GM19324 (cell line): ENCODE measurements at regions not wholly inside any gene's neighbourhood (a gene's known extent, or its start where the extent isn't known, plus 50 kb on each side); places are given as distances from the start of the nearest gene placed in this dataset.

ENCODE experiments used
- ATAC-seq: cut with Tn5 transposase; IDR thresholded peaks from one replicate; pipeline ENCODE4 v1.9.1; 2021; ENCODE audit warnings: mild to moderate bottlenecking, moderate library complexity; ENCODE audit not compliant: unreplicated experiment, low FRiP score

DNA sequence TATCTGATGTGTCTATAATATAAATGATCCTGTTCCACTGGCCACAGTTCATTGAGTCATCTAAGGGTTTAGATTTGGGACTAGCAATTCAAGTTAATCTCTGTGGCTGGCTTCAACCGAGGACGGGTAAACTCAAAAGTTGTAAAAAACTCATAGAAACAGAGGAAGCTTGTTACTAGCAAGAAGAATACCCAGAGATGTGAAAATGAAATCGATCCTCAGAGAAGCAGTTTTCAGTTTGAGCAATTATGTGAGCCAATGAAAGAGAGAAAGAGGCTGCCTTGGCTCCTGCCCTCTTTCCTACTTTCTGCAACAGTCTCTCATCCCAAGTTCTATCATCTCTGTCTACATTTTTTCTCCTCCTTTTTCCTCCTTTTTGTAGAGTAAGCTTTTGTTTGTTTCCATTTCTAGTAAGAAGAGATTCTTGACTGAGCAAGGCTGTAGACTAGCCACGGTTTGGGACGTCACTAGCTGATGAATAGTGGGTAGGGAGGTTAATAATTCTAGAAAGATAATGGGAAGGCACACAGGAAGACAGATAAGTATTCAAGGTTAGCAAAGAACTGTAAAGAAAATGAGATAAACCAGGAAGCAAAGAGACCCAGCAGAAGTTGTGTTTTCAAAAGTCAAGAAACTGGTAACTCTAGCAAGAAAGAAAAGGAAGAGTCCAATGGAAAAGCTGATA is 298.9 kb upstream of the NR2F2 start:
- no peak for ATAC-seq

DNA sequence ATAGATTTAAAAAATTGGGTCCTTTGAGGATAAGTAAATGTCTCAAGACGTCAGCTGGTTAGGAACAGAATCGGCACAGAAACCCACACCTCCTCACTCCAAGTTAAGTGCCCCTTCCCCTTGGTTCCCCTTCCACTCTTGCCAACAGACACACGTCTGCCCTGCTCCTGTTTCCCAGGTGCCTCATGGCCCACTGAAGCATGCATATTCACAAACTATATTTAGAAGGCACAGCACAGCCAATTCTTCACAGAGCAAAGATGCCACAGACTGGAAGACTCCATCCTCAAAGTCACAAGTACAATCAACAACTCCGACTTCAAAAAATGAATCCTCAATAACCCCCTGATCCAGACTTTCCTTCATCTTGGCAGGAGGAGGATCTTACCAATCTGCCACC is 295.4 kb upstream of the NR2F2 start:
- ATAC-seq = no peak

DNA sequence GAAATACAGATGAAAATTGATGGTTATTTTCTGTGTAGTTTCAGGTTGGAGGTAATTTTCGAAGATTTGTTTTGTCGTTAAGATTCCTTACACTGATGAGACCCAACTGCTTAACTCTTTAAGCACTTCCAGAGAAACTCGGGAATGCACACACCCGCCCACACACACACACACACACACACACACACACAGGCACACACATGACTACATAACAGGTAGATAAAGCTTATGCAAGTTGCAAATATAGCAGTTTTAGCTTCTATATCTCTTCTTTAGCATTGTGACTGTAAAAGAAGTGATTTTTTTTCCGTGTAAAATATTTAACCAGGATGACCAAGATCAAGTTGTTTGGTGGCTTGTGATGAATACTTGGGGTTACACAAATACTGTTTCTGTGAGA is 294.9 kb upstream of the NR2F2 start:
- ATAC-seq = no peak

DNA sequence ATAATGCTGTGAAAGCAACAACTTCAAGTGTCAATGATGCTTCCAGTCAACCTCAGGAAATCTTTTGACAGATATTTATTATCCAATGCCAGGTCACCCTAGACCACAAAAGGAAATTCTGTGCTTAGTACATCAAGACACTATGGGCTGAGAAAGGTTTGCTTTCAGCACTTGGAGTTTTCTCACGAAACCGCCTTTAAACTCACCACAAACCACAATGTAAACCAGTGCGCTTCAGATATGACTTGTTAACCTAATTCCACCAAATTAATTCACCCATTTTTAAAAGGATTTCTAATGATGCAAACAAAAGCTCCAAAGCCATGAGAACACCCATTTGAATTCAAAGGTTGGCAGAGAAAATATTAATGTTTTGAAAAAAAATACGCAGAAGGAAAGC is 292.9 kb upstream of the NR2F2 start:
- peak; percentile 45 for ATAC-seq

DNA sequence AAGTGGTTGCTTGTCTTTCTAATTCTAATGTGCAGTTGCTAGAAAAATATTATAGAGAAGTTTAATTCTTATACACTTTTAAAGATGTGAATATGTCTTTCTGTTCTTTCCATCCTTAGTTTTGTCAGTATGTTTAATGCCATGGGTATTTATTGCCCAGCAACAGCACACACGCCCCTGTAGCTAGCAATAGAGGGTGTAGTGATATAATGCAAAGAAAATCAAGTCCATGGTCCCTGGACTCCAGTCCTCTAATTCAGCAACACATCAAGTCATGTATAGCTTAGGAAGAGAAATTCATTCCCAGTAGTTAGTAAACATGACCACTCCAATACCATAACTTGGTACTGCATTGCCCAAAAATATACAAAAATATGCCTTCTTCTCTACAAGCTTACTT is 292.4 kb upstream of the NR2F2 start:
- ATAC-seq = no peak

DNA sequence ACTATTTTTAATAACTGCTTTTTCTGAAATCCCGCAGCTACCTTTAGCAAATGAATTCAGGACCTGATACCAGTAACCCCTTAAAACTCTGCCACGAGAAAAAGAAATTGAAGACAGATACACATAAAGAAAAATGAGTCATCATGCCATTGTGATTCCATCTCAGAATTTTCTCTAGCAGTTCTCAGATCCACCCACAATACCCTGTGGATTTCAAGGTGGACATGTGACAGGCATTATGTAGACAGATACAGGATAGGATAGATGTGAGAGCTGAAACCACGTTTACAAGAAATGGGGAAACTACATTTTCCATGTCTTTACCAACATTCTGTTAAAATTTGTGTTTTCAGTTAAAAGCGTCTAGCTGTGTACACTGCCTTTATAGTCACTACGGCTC is 291.9 kb upstream of the NR2F2 start:
- no peak for ATAC-seq

DNA sequence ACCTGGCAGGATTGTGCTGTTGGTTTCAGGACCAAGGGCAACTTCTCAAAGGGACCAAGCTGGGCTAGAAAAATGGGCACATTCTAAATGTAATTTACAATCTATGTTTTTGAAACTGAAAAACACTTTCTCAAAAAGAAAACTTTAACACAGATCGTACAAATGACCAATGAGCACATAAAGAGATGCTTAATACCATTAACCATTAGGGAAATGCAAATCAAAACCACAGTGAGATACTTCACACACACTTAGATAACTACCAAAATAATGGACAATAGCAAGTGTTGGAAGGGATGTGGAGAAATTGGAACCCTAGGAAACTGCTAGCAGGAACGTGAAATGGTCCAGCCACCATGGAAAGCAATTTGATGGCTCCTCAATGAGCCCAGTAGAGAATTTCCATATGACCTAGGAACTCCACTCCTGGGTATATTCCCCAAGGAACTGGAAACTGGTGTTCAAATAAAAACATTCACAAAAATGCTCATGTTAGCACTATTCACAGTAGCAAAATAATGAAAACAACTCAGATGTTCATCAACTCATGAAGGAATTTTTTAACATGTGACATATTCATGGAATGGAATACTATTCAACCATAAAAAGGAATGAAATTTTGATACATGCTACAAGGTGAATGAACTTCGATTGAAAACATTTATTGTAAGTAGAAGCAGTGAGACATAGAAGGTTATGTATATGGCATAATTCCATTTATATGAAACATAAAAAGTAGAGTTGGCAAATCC is 288.3 kb upstream of the NR2F2 start:
- ATAC-seq = no peak

DNA sequence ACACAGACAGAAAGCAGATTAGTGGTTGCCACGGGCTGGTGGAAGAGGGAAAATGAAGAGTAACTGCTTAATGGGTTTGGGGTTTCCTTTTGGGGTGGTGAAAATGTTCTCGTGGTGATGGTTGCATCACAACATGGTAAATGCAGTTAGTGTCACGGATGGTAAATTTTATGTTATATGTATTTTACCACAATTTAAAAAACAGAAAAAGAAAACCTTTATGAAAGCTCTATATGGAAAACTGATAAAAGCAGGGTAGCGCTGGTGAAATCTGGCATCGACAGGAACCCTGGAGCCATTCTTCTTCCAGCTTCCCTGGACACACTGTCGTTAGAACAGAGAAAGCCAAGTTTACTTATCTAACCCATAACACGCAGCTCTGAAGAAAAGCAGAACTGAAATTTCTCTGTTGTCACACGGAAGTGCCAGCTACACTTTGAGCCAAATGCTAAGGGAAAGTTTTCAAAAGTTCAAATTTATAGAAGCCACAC is 287.7 kb upstream of the NR2F2 start:
- ATAC-seq = peak; percentile 81

DNA sequence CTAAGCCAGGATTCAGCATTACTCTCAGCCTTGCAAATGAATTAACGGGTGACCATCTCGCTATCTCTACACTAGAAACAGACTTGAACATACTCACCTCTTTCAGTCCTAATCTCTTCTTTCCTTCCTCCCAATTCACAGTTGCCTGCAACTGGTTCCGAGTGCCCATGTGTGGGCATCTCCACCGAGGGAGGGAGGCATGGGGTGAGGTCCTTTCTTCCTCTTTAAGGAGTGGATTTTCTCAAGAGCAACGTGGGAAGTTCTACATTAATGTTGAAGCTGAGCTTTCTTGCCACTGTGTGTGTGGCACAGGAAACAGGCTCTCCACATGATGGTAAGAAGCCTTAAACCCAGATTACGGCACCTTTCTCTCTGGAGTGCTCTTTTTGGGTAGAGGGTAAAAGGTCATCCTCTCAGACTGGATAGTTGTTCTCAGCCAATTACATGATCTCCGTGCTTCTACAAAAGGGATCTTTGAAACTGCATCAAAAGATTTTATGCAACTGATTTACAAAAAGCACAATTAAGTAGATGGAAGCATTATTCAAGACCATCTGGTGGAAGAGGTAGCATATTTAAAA is 286.8 kb upstream of the NR2F2 start:
- ATAC-seq = no peak

DNA sequence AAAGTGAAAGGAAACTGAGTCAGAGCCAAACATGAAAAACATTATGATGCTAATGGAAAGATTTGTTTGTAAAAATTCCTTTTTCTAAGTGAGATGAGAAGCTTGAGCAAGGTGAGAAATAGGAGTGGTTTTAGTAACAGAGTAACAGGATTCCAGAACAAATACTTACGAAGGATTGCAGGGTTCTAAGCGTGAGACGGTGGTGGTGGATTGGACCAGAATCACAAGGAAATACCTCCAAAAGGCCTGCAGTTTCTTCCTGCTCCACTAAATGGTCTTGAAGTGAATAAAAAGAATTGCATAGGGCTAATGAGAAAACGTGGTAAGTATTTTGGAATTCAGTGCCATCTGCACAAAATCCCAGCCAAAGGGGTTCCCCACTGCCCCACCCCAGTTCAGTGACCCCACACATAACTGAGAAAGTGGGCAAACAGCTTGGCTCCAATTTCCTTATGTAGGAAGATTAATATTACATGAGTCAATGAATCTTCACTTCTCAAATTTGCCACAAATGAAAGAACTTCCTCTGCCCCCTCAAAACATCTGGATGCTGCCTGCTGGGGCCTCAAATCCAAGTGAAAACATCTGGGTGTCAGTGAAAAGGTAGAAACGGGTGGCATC is 283.8 kb upstream of the NR2F2 start:
- ATAC-seq = no peak

DNA sequence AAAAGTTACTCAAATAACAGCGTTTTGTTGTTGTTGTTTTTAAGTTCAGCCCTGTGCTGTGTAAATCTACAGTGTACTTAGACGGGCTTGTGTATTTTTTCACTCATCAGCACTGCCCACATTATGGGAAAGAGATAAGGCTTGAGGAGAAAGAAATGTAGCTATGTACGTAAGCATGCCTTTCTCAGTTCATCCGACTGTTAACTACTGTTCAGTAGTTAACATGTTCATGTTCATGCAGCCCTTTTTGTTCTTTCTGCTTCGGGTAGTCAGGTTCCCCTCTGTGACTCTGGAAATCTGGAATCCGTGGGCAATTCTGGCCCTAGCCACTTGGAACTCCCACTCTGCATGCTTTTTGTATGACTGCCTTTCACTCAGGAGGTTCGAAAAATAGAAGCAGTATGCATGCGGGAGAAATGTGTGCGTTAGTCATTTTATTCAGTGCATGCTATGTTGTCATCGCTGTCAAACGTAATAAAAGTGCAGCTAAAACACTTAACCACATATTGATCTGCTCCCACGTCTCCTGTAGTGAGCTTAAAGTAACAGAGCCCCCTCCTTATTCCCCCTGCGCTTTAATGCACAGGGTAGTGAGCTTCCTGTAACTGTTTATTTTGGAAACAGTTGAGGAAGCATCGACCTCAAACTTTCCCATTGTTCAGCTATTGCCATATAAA is 283.1 kb upstream of the NR2F2 start:
- ATAC-seq = no peak

DNA sequence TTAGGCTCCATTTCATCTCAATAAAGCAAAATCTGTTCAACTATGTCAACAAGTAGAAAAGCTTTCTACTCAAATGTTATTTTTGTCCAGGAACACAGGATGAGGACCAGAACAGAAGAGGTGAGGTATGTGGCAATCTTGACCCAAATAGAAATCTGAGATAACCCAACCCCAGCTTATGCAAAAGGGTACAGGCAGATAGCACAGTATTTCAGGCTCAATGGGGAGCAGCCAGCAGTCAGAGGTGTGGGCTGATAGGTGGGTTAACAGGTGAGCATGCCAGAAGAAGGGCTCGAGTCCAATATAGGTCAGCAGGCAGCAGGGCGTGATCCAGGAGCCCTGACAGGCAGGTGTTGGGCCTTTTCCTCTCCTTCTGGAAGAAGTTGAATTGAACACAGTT is 281.2 kb upstream of the NR2F2 start:
- ATAC-seq = no peak

DNA sequence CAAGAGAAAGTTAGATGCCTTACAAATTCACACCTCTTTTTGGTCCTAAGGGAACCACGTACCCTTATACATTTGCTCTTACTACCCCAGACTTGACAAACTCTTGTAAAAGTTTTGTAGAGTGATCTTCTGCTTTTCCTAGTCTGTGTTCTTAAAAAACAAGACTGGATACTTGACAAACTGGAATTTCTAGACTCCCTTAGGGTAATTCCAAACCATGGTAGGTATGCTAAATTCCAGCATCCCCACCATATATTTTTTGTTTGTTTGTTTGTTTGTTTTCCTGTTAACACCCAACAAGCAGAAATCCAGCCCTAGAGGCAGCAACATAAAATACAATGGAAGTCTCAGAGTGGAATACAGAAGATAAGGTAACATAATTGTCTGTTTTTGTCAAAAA is 280.7 kb upstream of the NR2F2 start:
- no peak for ATAC-seq

DNA sequence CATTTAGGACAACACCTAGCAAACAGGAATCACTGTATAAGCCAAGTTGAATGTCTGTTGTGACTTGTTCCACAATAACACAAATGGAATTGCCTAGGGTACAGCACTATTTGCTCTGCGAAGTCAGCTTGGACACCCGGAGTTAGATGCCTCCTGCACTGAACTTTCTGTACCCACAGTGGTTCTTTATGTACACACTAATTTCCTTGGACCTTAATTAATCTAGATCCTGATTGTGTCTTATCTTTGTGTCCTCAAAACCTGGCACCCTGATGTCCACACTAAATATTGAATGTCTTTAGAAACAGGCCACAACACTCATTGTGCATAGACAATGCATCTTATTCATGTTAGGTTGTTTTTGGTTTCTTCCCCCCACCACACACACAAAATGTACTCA is 278.9 kb upstream of the NR2F2 start:
- no peak for ATAC-seq

DNA sequence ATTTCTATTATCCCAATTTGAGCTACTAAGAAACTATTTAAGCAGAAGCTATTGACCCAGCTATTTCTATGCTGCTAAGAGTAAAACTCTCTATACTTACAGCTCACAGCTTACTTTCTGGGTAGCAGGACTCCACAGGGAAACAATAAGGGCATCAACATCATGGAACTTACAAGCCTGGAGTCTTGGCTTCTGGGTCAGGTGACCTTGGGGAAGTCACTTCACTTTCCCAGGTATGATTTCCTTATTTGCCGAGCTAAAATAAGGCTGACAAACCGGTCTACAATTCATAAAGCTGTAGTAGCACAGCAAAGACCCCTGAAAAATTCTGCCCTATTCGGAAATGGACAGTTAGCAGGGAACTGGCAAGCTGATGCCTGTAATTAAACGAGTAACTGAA is 278.3 kb upstream of the NR2F2 start:
- no peak for ATAC-seq

DNA sequence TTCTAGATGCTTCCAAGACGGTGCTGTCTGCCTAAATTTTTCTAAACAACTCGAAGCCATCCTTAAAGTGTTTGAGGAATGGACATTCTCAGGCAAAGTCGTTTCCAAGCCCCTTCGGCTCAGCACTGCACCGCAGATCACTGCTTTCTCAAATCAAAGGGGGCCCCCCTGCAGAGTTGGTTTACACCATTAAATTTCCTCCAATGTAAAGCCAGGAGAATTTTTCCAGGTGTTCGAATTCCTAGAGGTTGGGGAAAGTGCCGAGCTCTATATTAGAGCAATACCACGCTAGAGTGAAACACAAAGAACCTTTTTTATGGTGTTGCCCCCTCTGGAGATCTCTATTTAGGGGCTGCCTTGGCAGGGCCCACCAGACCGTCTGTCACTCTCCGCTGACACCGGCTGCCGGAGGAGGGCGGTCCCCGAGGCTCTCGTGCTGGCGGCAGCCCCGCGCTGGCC is 277.9 kb upstream of the NR2F2 start:
- no peak for ATAC-seq

DNA sequence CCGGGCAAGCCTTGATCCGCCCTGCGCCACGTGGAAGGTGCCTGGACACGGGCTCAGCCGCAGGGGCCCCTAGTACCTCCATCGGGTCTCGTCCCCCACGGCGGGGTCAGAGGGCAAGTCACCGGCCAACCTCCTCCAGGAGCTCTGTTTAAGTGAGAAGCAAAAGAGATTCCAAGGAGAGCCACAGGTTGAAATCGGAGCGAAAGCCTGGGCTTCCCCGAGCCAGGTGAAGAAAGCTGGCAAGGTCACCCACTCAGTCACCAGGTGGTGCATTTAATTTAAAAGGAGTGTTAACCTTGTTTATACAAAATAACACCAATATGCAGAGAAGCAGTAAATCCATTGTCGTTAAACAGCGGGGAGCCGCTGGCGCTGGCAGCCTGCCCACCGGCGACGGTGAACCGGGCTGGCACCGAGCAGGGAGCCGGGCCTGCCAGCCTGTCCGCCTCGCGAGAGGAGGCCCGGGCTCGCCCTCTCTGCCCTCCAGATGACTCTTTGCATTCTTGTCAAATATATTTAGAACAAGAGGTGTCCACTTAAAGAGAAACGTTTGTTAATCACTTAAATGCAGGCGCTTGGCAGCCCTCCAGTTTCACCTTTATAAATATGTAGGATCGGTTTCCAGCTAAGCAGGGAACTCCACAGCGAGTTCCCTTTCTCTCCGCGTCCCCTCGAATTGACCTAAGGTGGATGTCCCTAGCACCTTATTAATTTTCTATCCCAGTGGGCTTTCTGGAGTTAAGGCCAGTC is 277.3 kb upstream of the NR2F2 start:
- peak; percentile 44 for ATAC-seq

DNA sequence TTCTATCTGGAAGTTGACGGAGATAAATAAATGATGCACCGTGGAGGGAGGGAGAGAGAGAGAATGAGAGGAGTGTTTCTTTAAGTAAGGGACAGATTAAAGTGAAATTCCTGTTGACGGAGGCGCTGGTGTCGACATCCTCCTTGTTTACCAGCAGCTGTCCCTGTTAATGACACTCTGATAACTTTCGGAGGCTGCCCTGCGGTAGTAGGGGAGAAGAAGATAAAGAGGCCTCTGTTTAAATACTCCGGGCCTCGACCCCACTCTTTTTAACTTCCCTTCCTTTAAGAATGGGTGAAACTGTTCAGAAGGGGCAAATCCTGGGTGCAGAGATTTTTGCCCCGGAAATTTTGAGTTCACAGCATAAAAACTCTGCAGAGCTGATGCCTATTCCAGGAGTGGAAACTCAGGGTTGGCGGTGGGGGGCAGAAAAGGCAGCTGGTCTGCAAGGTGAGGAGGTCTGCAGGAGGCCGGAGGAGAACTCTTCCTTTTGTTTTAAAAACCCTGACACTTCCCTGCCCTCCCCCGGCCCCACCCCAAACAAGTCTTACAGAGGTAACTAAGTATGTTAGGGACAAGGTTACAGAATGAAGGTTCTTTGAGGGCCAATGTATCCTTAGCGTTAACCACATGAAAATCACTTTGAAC is 276.6 kb upstream of the NR2F2 start:
- peak; percentile 20 for ATAC-seq

DNA sequence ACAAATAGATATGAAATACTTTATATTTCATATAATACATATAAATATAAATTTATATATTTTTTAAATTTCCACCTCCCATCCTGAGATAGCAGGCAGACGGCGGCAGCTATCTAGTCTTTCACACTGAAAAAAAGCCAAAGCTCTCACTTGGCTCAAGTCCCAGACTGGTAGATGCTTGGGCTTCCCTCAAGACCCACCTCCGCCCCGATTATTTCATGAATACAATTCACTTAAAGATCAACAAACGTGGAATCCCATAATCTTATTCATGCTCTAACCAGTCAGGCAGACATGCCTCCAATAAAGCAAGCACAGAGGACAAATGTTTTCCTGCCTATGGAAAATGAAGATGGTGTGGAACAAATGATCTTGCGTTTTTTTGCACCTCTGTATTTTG is 275.9 kb upstream of the NR2F2 start:
- no peak for ATAC-seq
